ENCODE measurements at regions not wholly inside any gene's neighbourhood (a gene's known extent, or its start where the extent isn't known, plus 50 kb on each side); places are given as distances from the start of the nearest gene placed in this dataset.
A peak's percentile ranks its signal among the peaks of the same experiment; 100 is the strongest.

DNA sequence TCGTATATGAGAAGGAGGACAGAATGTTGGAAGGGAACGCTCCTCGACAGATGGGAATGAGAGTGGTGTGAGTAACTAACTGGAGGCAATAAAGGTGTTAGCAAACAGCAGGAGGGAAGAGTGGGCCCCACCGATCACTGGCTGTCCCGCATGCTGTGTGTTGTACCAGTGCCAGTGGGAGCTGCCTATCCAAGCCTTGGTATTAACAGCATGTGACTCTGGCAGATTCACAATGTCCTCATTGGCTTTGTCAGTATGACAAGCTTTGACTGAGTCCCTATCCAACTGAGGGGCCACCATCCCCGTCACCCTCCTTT, 188.3 kb downstream of the NRIP1 start:
- peak overlapping the region; percentile 89 for H3K27ac Mint-ChIP-seq
- peaks cover 69% of the 10 kb centered on the region for H3K4me1 Mint-ChIP-seq
- no peaks in the 10 kb centered on the region for H3K36me3 Mint-ChIP-seq
- no peak for DNase-seq (ENCODE audit: low spot score in 2 of 2, unreplicated experiment in 2 of 2)
- H3K27me3 Mint-ChIP-seq (ENCODE audit: low read depth): no peaks in the 10 kb centered on the region
- TF ChIP-seq, protein P1, sequence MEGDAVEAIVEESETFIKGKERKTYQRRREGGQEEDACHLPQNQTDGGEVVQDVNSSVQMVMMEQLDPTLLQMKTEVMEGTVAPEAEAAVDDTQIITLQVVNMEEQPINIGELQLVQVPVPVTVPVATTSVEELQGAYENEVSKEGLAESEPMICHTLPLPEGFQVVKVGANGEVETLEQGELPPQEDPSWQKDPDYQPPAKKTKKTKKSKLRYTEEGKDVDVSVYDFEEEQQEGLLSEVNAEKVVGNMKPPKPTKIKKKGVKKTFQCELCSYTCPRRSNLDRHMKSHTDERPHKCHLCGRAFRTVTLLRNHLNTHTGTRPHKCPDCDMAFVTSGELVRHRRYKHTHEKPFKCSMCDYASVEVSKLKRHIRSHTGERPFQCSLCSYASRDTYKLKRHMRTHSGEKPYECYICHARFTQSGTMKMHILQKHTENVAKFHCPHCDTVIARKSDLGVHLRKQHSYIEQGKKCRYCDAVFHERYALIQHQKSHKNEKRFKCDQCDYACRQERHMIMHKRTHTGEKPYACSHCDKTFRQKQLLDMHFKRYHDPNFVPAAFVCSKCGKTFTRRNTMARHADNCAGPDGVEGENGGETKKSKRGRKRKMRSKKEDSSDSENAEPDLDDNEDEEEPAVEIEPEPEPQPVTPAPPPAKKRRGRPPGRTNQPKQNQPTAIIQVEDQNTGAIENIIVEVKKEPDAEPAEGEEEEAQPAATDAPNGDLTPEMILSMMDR (IDR thresholded peaks at IDR 0.05; ENCODE audit: unreplicated experiment): no peak
- peaks cover 9% of the 10 kb centered on the region for H3K9me3 Mint-ChIP-seq
- no peak overlapping the region for H3K4me3 Mint-ChIP-seq

DNA sequence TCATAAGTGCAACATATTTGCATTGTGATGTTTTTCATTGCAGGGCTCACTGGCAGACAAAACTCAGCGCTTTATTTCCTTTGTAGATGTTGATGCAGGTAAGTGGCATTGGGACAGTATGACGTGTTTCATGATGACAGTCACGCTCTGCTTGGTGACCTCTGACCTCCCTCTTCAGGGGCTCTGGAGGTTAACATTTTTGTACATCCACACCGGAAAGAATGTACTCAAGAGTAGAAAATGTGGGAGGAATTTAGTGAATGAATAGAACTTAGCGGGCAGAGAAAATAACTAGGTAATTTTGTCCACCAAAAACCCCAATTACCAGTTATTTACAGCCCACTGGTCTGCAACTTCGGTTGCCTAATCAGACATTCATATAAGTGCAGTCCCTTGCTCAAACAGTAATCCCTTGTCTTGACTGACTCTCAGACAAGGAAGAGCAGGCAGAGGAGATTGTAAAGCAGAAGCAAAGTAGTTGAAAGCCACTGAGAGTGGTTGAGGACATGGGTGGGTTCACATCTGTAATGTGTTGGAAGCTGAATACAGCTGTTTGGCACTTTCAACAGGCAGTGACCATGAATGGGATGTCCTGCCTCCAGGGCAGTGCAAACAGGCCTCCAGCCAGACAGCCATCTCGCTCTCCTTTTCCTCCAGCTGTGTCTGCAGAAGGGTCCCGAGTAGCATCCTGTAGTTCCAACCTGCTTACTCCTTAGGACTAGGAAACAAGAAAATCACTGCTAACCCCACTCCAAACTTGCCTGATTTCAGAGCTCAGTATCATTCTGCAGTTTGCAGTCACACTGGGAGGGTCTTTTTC, 188.9 kb downstream of the NRIP1 start:
- TF ChIP-seq, protein P1 (IDR thresholded peaks at IDR 0.05; ENCODE audit: unreplicated experiment): no peak
- Mint-ChIP-seq H3K36me3 (no peaks in the 10 kb centered on the region), H3K4me3 (no peak overlapping the region), H3K4me1 (peaks cover 73% of the 10 kb centered on the region), H3K9me3 (peaks cover 7% of the 10 kb centered on the region), H3K27ac (peak overlapping the region; percentile 89), H3K27me3 (ENCODE audit: low read depth) (no peaks in the 10 kb centered on the region)
- DNase-seq (ENCODE audit: low spot score in 2 of 2, unreplicated experiment in 2 of 2): no peak

DNA sequence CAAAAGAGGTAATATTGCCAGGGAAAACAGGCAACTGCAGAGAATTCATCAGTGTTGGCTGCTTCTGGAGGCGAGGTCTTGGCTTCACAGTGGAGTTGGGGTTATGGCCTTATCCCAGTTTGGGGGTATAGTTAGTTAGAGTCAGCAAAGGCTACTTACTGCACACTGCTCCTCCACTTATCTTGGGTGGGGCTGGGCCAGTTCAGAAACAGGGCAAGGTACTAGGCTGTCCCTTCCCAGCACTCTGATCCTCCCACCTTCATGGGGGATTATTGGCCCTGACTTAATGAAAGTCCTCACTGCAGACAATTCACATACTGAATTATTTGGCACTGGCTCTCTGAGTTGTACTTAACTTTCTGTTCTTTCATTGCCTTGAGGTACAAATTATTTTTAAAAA, 189.6 kb downstream of the NRIP1 start:
- Mint-ChIP-seq H3K4me3 (no peak overlapping the region), H3K9me3 (peaks cover 6% of the 10 kb centered on the region), H3K27me3 (ENCODE audit: low read depth) (no peaks in the 10 kb centered on the region), H3K4me1 (peaks cover 76% of the 10 kb centered on the region), H3K36me3 (no peaks in the 10 kb centered on the region), H3K27ac (peak overlapping the region; percentile 86)
- DNase-seq (ENCODE audit: low spot score in 2 of 2, unreplicated experiment in 2 of 2): no peak
- TF ChIP-seq, protein P1 (IDR thresholded peaks at IDR 0.05; ENCODE audit: unreplicated experiment): no peak

DNA sequence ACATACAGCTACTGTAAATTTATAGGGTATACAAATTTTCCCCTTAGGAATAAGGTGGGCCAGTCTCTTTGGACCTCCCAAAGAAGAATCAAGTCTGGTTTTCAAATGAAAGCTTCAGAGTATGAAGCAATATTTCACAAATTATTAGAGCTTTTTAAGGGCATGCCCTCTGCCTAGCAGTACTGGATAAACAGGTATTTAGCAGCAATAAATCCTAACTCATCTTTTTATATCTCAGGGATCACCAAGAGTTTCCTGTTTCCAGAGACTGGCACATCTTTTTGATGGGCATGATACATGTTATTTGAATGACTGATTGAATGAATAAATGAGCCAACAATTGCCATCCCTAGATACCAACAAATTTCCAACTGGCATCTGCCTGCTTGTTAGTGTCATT, 190.4 kb downstream of the NRIP1 start:
- TF ChIP-seq, protein P1 (IDR thresholded peaks at IDR 0.05; ENCODE audit: unreplicated experiment): no peak
- peaks cover 81% of the 10 kb centered on the region for H3K4me1 Mint-ChIP-seq
- H3K27ac Mint-ChIP-seq: peak overlapping the region; percentile 89
- peaks cover 5% of the 10 kb centered on the region for H3K9me3 Mint-ChIP-seq
- no peaks in the 10 kb centered on the region for H3K36me3 Mint-ChIP-seq
- no peaks in the 10 kb centered on the region for H3K27me3 Mint-ChIP-seq (ENCODE audit: low read depth)
- no peak overlapping the region for H3K4me3 Mint-ChIP-seq
- DNase-seq (ENCODE audit: low spot score in 2 of 2, unreplicated experiment in 2 of 2): no peak

DNA sequence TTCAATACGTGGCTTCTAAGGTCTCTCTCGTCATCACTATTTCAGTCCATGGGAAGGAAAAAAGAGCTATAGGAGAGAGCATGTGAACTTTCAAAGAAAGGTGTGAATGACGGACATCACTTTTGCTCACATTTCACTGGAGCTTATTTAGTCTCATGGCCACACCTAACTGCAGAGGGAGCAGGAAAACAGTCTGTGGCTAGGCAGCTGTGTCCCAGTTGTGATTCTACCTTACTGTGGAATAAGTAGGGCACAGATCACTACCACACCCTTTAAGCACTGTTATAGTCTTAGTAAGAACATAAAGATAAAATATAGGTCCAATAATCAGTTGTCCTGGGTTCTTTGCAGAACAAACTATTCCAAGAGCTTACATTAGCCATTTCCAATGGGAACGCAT, 192.9 kb downstream of the NRIP1 start:
- peaks cover 76% of the 10 kb centered on the region for H3K4me1 Mint-ChIP-seq
- TF ChIP-seq, protein P1 (IDR thresholded peaks at IDR 0.05; ENCODE audit: unreplicated experiment): no peak
- H3K4me3 Mint-ChIP-seq: no peak overlapping the region
- no peaks in the 10 kb centered on the region for H3K36me3 Mint-ChIP-seq
- no peaks in the 10 kb centered on the region for H3K27me3 Mint-ChIP-seq (ENCODE audit: low read depth)
- H3K9me3 Mint-ChIP-seq: no peaks in the 10 kb centered on the region
- DNase-seq (ENCODE audit: low spot score in 2 of 2, unreplicated experiment in 2 of 2): no peak
- peak overlapping the region; percentile 97 for H3K27ac Mint-ChIP-seq

DNA sequence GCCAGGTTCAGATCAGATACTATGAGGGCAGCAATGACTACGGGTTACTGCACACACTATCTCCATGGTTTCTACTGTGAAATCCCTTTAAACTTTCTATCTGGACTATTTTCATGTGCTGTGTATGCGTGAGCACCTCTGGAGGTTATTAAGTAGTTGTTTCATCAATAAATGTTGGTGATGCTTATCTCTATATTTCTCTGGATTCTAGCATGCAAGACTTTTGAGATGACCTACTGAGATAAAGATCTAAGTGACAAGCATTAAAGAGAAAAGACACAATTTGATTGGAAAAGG, 194.0 kb downstream of the NRIP1 start:
- H3K4me3 Mint-ChIP-seq: peak overlapping the region; percentile 28

More for the DNA sequence above, 194.0 kb downstream of the NRIP1 start:
- Mint-ChIP-seq H3K36me3 (no peaks in the 10 kb centered on the region), H3K27ac (peak overlapping the region; percentile 97), H3K27me3 (ENCODE audit: low read depth) (no peaks in the 10 kb centered on the region), H3K4me1 (peaks cover 75% of the 10 kb centered on the region), H3K9me3 (no peaks in the 10 kb centered on the region)
- TF ChIP-seq, protein P1 (IDR thresholded peaks at IDR 0.05; ENCODE audit: unreplicated experiment): no peak
- no peak for DNase-seq (ENCODE audit: low spot score in 2 of 2, unreplicated experiment in 2 of 2)

All from mesothelial cell of epicardium (in vitro differentiated cells).